ENCODE measurements at regions not wholly inside any gene's neighbourhood (a gene's known extent, or its start where the extent isn't known, plus 50 kb on each side); places are given as distances from the start of the nearest gene placed in this dataset.

DNA sequence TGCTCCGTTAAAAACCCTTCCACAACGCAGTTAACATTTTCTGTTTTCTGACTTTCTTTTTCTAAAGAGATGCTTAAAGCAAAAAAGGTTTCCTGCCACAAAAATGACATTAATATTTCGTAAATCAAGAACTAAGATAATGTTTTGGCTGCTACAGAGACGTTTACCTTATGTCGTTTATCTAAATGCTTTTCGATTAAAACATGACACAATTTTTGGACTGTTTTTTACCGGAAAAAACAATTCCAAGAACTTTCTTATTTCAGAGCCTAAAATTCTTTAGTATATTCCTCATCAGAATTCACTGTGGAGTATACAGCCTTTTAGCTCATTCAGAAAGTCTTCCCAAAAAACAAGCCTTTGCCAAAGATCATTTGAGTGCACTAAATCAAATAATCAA, 278.0 kb upstream of the TCF4 start:
- no peak for DNase-seq

- DNase-seq: no peak
Measured at GRCh38 chr18:55864281-55864680, 276.3 kb upstream of the TCF4 start.

DNA sequence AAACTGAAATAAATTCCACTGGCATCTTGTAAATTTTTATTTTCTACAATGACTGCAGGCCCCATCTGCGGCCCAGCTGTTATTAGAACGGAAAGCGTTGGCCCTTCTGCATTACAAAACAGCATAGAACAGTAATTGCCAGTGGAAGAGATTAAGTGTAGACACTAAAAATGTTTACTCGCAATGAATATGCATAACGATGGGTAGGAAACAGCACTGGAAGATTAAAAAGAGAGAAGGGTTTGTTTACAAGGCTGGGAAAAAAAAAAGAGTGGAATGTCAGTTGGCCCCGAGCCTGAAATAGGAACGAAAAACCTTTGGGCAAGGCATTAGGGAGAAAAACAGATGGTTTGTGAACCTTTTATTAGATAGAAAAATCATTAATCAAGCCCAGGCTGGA, 275.9 kb upstream of the TCF4 start:
- DNase-seq: no peak

DNA sequence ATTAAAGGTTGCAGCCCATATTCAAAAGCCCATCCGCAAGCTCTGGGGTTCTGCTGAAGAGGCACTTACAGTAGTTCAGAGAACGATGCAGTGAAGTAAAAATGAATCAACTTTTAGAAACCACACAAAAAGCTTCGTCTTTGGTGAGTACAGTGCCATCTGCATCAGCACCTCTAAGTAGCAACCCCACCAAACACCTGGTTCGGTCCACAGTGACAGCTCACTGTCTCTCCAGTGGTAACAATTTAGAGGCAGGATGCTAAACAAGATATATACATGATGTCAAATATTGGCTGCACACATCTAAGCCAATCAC, 275.4 kb upstream of the TCF4 start:
- DNase-seq: no peak

- DNase-seq: no peak
Measured at GRCh38 chr18:55862693-55863390, 274.9 kb upstream of the TCF4 start.

GRCh38 chr18:55861266-55861665, 273.3 kb upstream of the TCF4 start:
- DNase-seq: no peak

DNA sequence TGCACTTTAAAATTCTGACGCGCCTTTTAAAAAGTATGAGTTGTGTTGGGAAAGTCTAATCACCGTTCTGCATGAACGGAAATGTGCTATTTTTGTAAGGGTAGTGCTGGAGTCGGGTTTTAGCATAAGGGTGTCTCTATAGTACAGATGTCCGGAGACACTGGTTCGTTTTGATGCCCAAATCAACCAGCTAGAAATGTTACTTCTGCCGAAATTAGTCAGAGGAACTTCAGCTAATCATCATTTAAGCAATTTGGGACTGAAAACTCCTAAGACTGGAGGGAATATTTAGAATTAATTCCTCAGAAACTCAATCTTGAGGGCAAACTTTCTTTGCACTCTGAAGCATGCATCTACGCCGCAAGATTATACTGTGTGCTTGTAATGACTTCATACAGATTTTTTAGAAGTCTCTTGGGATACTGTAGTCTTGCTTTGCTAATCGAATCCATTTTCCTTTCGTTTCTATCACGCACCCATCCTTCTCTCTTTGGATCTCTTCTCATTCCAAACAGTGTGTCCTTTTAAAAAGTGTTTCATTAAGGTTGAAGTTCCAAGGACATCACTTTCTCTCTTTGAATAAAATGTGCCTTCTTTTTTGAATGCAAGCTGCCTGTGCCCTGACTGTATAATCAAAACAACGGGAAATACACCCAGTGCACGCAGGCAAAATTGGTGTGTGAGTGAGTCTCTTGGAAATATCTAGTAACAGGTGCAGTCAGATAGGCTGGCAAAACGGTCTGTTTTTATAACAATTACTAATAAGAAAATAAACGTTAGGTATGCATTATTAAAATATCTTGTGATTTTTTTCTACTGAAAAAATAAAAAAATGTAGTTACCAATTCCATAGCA, 270.9 kb upstream of the TCF4 start:
- DNase-seq: no peak

DNA sequence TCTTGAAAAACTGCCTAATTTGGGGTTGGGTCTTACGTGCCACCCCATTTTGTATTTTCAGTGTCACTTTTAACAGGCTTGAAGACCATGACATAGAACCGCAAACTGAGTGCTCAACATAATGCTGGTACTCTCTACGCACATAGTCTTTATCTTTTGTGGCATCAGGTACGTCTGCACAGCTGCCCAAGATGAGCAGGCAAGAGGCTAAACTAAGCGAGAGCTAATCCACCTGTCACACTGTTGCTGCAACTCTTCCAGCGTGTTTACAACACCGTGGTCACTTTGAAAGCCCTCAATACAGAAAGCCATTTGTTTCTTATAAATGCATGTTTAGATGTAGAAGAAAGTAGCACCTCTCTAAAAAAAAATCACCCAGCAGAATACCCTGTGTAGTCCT, 270.0 kb upstream of the TCF4 start:
- no peak for DNase-seq

- no peak for DNase-seq
Measured at GRCh38 chr18:55857409-55857808, 269.4 kb upstream of the TCF4 start.

DNA sequence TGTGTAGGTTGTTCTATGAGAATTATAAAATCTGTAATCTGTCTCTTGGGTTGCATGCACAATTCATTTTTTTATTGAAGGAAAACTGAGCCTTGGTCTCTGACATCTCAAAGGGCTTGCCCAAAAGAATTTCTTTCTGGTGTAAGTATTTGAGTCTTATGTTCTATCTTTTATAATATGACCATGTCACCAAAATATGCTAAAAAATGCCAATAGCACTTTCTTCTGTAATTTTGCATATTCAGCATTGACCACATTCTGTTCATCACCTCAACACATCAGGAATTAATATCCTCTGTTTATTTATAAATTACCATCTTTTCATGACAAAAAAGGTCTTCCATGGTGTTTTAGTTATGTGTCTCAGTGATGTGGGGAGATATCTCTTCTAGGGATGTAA, 268.7 kb upstream of the TCF4 start:
- no peak for DNase-seq

DNA sequence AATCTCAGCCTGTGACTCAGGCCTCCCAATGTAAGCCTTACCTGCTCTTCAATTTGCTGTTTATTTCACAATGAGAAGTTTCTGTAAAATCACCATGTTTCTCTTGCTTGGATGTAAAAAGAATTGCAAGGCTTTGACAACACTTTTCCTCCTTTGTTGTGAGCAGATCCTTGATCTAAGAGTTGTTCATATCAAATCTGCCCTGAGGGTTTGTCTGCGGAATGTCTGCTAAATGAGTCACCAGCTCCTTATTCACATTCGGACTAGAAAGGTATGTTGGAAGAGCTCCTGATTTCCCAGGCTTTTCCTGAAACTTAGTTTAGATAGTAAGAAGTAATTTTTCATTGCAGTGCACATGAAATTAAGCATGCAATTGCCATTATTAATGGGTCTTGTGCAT, 268.2 kb upstream of the TCF4 start:
- DNase-seq: no peak

DNA sequence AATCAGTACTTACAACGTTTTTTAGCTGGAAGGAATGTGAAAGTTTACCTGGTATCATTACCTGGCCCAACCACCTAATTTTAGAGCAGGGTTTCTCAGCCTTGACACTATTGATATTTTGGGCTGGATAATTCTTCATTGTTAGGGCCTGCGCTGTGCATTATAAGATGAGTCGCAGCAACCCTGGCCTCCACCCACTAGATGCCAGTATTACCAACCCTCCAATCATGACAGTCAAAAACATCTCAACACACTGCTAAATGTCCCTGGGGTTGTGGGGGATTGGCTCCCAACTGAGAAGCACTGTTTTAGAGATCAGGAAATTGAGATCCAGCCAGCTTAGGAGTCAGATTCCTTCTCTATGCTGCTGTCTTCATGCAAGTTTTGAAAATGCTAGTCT, 265.3 kb upstream of the TCF4 start:
- no peak for DNase-seq

DNA sequence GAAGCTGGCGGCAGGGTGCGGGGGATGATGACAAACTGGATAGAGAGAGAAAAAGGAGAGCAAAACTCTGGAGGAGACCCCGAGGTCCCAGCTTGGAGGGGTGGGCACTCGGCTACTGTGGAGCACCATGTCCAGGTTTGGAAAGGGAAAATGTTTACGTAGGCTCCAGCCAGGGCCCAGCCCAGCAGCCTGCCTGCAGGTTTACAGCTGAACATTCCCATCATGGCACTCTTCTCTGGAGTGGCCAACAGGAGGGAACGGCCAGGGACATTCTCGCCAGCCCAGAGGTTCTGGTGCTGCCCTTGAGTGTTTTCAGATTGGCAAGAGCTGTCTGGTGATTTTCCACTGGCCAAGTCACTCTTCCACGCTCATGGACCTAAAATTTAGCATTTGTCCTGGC, 262.9 kb upstream of the TCF4 start:
- no peak for DNase-seq

- no peak for DNase-seq
Measured at GRCh38 chr18:55849391-55849790, 261.4 kb upstream of the TCF4 start.

GRCh38 chr18:55847960-55848359, 260.0 kb upstream of the TCF4 start:
- no peak for DNase-seq

DNA sequence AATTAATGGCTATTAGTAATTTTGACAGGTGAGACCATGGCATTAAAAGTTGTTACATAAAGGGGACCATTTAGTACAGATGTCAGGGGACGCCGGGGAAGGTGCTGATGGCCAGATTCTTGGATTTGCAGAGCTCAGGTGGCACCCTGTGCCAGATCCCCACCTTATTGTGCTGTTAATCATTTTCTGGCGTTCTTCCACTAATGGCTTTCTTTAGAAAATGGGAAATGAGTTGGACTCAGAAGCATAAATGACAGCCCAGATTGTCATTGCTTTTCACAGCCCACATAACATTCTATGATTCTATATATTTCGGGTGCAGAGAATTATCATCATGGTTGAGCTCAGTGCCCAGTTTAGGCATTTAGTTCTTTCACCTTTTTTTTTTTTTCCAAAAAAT, 257.2 kb upstream of the TCF4 start:
- no peak for DNase-seq

GRCh38 chr18:55844382-55844781, 256.4 kb upstream of the TCF4 start:
- DNase-seq: no peak

GRCh38 chr18:55841314-55841713, 253.3 kb upstream of the TCF4 start:
- DNase-seq: no peak

- no peak for DNase-seq
Measured at GRCh38 chr18:55840601-55841170, 252.7 kb upstream of the TCF4 start.

DNA sequence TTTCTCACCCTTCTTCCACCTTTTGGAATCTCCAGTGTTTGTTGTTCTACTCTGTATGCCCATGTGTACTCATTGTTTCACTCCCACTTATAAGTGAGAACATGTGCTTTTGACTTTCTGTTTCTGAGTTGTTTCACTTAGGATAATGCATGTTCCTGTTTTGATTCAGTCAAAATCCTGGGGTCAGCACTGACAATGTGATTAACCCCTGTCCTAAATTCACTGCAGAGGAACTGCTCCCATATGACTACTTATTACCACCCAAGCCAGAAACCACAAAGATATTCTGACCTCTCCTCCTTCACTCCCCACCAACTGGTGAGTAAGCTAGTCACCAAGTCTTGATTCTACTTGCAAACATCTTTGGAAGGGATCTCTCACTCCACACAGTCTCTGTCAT, 251.4 kb upstream of the TCF4 start:
- DNase-seq: no peak

DNA sequence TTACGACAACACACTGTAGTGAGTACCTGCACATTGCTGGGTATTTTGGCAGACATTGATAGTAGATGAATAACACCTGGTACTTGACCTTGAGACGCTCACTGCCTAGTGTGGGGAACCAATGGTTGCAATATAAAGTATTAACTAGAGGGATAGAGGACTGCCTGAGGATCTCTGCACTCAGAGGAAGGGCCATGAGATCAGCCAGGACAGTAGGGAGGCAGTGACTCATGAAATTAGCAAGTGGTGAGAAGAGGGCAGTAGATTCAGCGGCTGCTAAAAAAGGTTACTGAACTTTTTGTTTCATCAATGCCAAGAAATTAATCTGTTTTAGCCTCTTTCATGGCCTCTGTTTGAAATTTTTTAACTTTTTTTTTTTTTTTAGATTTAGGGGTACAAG, 250.8 kb upstream of the TCF4 start:
- DNase-seq: no peak

DNA sequence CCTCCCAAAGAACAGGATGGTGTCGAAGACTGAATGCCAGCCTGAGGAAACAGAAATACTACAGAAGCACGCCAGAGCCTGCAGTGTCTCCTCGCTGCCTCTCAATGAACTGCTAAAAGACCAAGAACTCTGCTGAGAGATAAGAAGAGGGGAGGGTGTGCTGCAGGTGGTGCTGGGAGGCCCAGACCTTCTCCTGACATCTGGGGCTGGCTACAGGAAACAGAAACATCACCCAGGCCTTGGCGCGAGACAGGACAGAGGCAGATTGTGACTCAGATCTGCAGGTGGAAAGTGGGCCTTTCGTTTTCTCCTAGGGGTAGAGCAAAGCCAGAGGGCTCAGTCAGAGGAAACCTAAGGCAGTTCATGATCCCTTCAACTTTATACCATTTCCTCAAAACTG, 250.3 kb upstream of the TCF4 start:
- DNase-seq: peak; percentile 37

DNA sequence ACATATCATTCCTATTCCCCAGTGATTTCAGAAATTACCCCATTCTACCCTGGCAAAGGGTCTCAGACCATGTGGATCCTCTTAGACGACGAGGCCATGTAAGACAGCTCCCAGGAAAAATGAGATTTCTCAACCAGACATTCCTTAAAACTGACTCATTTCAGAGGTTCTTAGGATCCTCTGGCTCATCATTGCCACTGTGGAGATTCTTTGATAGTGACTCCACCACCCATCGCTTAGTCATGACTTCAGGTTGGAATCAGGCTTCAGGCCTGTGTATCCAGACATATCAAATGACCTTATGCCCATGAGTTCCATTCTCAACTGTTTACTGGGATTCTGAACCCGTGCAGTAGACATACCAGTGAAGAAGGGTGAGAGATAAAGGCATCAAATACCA, 245.6 kb upstream of the TCF4 start:
- no peak for DNase-seq

GRCh38 chr18:55830544-55830943, 242.6 kb upstream of the TCF4 start:
- DNase-seq: peak; percentile 42

GRCh38 chr18:55821219-55821618, 233.2 kb upstream of the TCF4 start:
- DNase-seq: no peak

Measured in RPMI8226 (cell line).